ENCODE measurements at regions not wholly inside any gene's neighbourhood (a gene's known extent, or its start where the extent isn't known, plus 50 kb on each side); places are given as distances from the start of the nearest gene placed in this dataset.

DNA sequence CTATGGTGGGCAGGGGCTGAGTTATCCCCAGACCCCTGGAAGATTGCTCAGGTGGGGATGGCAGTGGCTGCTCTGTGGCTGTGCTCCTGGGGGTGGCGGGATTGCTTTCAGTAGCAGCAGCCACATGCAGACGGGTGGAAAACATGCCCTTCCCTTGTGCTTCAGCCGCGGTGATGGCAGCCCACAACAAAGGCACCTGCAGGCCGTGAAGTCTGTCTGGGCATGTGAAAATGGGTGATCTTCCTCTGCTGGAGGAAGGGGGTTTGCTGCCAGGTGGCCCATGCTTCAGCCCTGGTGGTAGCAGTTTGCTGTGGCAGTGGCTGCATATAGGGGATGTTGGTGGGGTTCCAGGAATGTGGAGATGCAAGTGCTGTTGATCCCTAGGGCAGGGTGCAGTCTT lies 326.2 kb upstream of the RGS6 start:
- TF ChIP-seq EZH2 (IDR thresholded peaks at IDR 0.05; ENCODE audit: borderline replicate concordance, insufficient read depth, low read length, poor library complexity, severe bottlenecking) (no peak), POLR2AphosphoS5 (IDR thresholded peaks at IDR 0.05) (no peak), MXI1 (conservative IDR thresholded peaks at IDR 0.05; ENCODE audit: poor library complexity, severe bottlenecking) (no peak)
- TF ChIP-seq, protein P1, sequence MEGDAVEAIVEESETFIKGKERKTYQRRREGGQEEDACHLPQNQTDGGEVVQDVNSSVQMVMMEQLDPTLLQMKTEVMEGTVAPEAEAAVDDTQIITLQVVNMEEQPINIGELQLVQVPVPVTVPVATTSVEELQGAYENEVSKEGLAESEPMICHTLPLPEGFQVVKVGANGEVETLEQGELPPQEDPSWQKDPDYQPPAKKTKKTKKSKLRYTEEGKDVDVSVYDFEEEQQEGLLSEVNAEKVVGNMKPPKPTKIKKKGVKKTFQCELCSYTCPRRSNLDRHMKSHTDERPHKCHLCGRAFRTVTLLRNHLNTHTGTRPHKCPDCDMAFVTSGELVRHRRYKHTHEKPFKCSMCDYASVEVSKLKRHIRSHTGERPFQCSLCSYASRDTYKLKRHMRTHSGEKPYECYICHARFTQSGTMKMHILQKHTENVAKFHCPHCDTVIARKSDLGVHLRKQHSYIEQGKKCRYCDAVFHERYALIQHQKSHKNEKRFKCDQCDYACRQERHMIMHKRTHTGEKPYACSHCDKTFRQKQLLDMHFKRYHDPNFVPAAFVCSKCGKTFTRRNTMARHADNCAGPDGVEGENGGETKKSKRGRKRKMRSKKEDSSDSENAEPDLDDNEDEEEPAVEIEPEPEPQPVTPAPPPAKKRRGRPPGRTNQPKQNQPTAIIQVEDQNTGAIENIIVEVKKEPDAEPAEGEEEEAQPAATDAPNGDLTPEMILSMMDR (IDR thresholded peaks at IDR 0.05; ENCODE audit: poor library complexity, severe bottlenecking): no peak
